ENCODE measurements at regions not wholly inside any gene's neighbourhood (a gene's known extent, or its start where the extent isn't known, plus 50 kb on each side); places are given as distances from the start of the nearest gene placed in this dataset.

DNA sequence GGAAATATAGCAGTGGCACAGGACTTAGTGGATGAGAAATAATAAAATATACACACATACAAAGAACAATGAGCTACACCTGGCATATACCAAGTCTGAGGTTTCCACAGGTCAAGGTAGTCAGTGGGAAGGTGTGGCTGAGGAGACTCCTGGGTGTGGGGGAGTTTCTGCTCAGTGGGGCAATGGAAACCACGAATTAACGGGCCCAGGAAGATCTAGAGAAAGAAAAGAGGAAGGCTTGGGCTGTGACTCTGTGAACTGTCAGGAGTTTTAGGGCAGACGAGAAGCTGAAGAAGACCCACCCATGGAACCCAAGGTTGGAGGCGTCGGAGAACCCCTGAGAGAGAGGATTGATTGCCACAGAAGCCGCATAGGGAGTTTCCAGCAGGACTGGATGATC is 196.5 kb downstream of the HERPUD2 start:
- DNase-seq = no peak

DNA sequence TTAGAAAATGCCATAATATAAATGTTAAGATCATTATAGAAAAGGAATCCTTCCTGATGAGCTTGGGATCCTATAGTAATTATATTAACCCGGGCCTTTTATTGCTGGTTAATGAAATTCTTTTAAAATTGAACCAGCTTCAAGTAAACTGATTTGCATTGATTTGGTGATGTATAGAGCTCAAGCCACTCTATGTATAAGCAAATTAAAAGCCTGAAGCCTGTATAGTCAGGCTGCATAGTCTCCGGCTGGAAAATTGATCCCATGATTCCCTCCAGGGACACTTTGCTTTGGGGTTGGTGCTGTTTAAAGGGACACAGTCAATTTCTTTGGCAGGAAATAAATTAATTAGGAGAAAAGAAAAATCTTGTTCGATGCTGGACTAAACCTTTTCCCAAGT is 199.1 kb downstream of the HERPUD2 start:
- DNase-seq = no peak

GRCh38 chr7:35495377-35495776 is 199.6 kb downstream of the HERPUD2 start:
- no peak for DNase-seq

DNA sequence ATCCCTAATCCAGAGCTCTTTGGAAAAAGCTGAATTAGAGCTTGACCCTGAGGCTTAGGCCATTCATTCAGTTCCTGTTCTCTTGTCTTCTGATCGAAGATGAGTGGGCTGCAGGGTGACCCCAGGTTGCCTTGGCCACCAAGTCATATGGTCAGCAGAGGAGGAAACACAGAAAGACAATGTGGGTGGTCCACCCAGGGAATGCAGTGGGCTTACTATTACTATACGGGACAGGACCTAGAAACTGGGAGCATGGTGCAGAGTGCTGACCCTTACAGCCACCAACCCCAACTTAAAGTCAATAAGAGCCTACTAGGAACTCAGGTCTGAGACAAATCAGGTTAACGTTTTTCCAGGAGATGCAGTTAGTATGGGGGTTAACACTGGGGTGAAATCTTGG is 200.5 kb downstream of the HERPUD2 start:
- DNase-seq = no peak

DNA sequence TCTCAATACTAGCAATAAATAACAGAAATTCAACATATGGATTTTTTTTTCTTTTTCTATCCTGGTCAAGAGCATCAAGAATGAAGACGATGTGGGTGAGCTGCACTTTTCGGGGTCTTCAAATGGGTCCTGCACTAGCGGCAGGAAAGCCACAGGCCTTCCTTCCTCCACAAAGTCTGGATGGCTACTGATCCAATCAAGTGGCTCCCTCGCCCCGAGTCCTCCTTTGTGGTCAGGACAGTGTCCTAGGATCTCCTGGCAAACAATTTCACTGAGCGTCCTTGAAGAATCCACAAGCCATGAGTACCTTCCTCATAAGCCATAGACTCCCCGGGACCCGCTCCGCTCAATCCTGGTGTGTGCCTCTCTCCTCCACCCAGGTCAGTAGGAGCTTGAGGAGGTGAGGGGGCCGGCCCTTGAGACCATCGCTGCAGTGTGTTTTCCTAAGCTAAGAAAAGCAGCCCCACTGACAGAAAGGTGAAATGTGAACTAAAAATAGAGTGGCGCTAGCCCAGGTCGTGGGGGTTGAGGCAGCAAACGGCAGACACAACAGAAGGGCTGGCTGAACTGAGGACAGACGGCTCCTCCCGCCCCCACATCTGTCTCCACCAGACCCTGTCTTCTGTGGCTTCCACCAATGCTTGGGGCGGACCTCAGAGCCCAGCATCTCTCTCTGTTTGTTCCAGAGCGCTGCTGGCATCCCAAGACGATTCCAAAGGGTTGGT is 202.3 kb downstream of the HERPUD2 start:
- no peak for DNase-seq

DNA sequence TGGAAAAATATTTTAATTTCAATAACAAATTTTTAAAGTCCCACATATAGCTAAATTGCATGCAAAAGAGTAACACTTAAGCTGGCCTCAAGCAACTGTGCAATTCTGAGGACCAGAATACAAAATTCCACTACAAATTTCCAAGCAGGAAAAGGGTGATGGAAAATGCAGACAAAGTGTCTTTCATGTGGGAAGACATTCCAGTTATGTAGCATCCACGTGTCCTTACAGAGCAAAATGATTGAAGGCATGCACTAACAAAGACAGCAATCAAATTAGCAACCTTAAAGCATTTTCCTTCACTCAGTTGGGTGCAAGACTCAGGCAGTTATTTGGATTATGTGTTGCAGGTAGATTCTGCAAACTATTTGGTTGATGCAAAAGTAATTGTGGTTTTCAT is 203.7 kb downstream of the HERPUD2 start:
- DNase-seq = no peak

- no peak for DNase-seq
Observed at GRCh38 chr7:35487841-35488240, 207.1 kb downstream of the HERPUD2 start.

- DNase-seq = no peak
Observed at GRCh38 chr7:35487402-35487801, 207.5 kb downstream of the HERPUD2 start.

DNA sequence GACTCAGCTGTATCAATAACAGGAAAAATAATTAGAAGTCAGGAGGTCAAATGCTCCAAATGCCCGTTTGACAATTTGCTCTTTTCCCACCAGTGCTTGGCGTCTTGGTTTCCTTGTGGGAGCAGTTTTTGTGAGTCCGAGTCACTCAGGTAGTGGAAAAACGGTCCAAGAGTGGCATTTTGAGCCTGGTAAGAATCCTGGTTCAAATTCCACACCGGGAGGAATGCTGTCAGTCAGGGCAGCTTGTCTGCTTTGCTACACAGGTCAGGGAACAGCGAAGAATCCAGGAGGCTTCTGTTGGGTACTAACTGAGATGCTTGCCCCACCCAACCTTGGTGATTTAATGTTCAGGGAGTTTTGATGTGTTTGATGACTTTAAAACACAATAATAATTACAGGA is 209.5 kb downstream of the HERPUD2 start:
- no peak for DNase-seq

DNA sequence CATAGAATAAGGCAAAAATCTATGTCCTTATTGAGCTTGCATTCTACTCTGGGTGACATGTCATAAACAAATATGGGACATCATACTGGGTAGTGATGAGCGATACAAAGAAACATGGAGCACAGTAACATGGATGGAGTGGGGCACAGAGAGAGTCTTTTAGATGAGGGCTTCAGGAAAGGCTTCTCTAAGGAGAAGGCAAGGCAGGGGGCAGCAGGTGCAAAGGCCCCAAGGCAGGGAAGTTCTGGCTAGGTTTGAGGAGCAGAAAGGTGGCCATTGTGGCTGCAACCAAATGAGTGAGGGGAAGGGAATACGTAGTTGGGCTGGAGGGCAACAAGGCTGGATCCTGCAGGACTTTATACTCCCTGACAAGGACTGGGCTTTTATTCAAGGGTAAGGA is 211.4 kb downstream of the HERPUD2 start:
- DNase-seq = no peak

GRCh38 chr7:35482231-35482630 is 212.7 kb downstream of the HERPUD2 start:
- DNase-seq = no peak

DNA sequence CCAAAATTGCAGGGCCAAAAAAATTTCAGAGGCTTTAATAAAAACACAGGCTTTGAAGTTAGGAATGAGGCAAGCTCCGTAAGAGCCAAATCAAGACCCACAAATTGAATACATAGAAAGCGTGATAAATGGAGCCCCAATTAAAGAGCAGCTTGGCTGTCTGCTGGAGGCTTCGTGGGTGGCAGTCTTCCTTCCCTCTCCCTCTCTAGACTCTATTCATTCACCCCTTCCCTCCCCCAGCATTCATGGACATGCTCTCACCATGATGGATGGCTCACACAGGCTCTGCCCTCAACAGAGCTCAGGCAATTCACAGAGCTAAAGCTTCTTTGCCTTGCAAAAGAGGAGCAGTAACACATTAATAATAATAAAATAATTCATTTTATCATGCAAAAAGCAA is 214.1 kb downstream of the HERPUD2 start:
- no peak for DNase-seq

- no peak for DNase-seq
Observed at GRCh38 chr7:35477609-35478008, 217.3 kb downstream of the HERPUD2 start.

- DNase-seq = no peak
Observed at GRCh38 chr7:35474100-35474499, 220.2 kb upstream of the TBX20 start.

DNA sequence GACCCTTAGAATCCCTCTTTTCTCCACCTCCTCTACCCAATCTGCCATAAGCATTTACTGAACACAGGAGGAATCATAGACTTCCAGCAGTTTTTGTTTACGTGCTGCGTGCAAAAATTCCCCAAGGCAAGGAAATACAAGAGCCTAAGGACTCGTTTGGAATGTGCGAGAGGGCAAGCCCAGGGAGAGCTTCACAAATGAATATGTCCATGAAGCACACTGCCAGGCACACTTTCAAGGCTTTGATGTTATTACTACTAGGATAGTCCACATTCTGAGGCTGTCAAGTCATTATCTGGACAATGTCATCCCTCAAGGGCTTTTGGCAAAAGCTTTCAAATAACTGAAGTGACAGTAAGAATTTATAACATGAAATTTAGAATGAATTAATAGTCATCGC is 214.7 kb upstream of the TBX20 start:
- DNase-seq = no peak

DNA sequence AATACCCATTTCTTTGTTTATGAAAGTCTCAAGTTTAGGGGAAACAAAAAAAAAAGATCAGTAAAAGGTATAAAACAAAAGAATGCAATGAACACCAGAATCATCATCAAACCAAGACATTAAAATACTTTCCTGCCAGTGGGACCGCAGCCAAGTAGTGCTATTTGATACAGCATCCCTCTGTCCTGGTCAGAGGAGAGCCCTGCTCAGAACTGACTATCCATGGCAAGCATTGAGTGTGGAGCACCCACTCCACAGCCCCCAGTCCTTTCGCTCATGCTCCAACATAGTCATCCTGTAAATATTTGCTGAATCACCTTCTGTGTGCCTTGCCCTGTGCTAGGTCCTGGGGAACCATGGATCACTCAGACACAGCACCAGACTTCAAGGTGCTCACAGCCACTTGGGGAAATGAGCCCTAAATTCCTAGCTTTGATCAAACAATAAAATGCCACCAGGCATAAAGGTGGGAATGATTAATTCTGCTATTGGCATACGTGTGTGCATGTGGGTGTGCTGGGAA is 213.6 kb upstream of the TBX20 start:
- no peak for DNase-seq

DNA sequence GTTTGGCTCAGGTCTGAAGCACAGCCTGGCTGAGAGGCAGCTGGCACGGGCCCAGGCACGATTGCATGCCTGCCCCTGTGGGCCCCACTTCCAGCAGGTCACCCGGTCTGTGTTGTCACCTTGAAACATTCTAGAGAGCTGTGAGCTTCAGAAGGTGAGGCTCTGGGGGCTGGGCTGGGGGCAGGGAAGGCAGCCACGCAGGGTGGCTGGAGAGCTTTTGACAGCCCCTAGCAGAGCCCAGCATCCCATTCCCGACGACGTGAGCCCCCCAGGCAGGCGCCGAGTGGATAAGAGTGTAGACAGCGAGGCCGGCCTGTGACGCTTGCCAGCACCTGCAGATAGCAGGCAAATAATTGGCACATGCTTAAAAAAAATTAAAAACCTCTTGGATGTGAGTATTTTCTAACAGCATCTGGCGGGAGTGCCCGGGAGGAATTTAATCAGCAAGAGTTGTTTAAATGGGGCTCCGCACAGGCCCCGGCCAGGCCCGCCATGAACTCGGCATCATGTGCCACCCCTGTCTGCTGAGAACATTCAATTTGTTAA is 212.0 kb upstream of the TBX20 start:
- DNase-seq = no peak

DNA sequence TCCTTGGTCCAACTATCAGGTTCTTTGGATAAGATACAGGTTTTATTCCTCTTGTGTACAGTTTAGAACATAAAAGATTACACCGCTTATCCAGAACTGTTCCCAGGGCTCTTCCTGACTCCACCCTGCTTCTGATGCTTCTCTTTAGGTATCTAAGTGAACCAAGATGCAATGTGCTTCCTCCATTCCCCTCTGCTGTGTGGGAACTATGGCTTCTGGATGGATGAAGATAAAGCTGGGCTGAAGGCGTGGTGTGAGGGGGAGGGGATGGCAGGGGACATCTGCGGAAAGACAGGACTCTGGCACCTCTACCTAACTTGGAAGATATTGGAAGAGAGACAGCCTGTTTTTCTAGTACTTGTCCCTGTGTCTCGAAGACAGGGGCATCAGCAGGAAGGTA is 209.9 kb upstream of the TBX20 start:
- no peak for DNase-seq

GRCh38 chr7:35463176-35463700 is 209.3 kb upstream of the TBX20 start:
- DNase-seq = no peak

DNA sequence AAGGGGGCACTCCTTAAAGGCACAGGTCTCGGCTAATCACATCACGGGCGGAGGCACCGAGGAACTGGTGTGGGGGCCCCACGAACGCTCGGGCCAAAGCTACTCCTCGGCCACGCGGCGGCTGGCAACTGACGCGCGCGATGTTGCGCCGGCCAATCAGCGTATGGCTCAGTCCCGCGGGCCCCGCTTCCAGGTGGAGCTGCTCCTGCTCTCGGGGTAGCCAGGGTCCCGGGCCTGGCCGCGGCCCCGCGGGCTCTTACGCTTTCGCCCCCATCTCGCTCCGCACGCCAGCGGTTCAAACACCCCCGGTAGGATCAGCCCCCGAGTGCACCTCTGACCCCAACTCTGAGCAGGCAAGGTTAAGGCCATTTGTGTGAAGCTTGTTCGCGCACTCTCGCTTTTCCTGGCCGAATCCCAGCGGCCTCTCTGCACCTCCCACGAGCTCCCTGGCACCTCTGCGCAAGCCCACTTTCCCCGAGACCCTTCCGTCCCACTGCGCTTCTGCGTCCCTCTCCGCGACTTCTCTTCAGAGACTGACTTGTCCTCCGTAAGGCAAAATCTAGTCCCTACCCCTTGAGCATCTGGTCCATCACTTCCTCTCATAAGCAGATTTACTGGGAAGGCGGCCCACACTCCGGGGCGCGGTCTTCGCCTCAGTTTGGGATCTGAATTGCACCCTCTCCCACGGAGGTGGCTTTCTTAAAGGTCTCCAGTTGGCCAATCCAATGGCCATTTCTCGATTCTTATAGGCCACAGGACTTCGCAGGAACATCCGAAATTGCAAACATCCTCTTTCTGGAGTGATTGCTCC is 200.9 kb upstream of the TBX20 start:
- DNase-seq = no peak

GRCh38 chr7:35450456-35451214 is 196.7 kb upstream of the TBX20 start:
- no peak for DNase-seq

- no peak for DNase-seq
Observed at GRCh38 chr7:35448486-35448885, 194.6 kb upstream of the TBX20 start.

DNA sequence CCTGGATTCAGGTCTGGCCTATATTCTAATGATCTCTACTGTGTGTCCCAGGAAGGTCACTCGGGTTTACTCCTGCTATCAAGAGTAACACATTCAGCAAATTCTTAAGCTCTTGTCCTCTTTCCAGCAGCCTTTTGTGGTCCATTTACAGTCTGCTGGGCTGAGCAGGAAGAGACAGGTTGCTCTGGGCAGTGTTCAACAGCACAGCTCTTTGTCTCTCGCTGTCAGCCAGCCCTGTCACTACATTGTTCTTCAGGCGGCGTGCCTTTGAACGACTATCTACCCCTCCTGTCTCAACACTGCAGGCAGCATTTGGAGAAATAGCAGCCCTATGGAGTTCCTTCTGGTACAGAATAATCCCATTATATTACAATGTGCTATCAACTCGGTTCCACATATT is 192.2 kb upstream of the TBX20 start:
- DNase-seq = no peak
